Activated B cell treated with CpG ODN at 0.5 μM for 24 hours (primary cell): ENCODE measurements at regions not wholly inside any gene's neighbourhood (a gene's known extent, or its start where the extent isn't known, plus 50 kb on each side); places are given as distances from the start of the nearest gene placed in this dataset.

ENCODE experiments used
- ATAC-seq: fragments of 200-7000 bp; cut with Tn5 transposase; one replicate; pipeline ENCODE4 v1.10.0; 2021; ENCODE audit warnings: low read depth, mild to moderate bottlenecking, moderate library complexity
- CTCF ChIA-PET: fragments of 350-600 bp; sonication (Branson Sonifier 250); formaldehyde crosslinking; loops from one replicate; lab custom pipeline; 2021; ENCODE audit warnings: antibody characterized with exemption; lab: Charles Lee
- POLR2A ChIA-PET: fragments of 350-600 bp; sonication (Branson Sonifier 250); formaldehyde crosslinking; loops from one replicate; lab custom pipeline; 2021; ENCODE audit warnings: antibody characterized with exemption; lab: Charles Lee
- DNase-seq: peaks from one replicate; pipeline ENCODE4 v3.0.0; 2022
- H3K27ac Mint-ChIP-seq: one replicate; pipeline ENCODE4 v1.8.0; 2020; ENCODE audit warnings: mixed read lengths
- H3K27me3 Mint-ChIP-seq: one replicate; pipeline ENCODE4 v1.8.0; 2021; ENCODE audit warnings: mixed read lengths
- H3K36me3 Mint-ChIP-seq: one replicate; pipeline ENCODE4 v1.8.0; 2021; ENCODE audit warnings: low read depth, mixed read lengths
- H3K4me1 Mint-ChIP-seq: one replicate; pipeline ENCODE4 v1.8.0; 2021; ENCODE audit warnings: mixed read lengths
- H3K4me3 Mint-ChIP-seq: one replicate; pipeline ENCODE4 v1.8.0; 2020; ENCODE audit warnings: mild to moderate bottlenecking, mixed read lengths
- H3K9me3 Mint-ChIP-seq: one replicate; pipeline ENCODE4 v1.8.0; 2020; ENCODE audit warnings: mixed read lengths
- CTCF ChIP-seq: fragments of 200-600 bp; IDR thresholded peaks from one replicate; pipeline ENCODE4 v1.8.0; 2022; ENCODE audit warnings: antibody characterized with exemption, mild to moderate bottlenecking
- intact Hi-C: fragments of 100-400 bp; cut with micrococcal nuclease; formaldehyde crosslinking; loops from one replicate; pipeline ENCODE4 v1.15.1; 2024

- CTCF ChIA-PET = no interaction called here
- no peak for TF ChIP-seq CTCF
- H3K4me1 Mint-ChIP-seq = no peaks in the 10 kb centered on the region
- H3K36me3 Mint-ChIP-seq = no peaks in the 10 kb centered on the region
- peaks cover 2% of the 10 kb centered on the region for H3K9me3 Mint-ChIP-seq
- POLR2A ChIA-PET = no interaction called here
- no peak for DNase-seq
- H3K4me3 Mint-ChIP-seq = no peak overlapping the region
- ATAC-seq = no peak
- H3K27me3 Mint-ChIP-seq = peaks cover 3% of the 10 kb centered on the region
- intact Hi-C loops = no loop called here
- H3K27ac Mint-ChIP-seq = no peak overlapping the region
Measured at GRCh38 chr4:171602638-171603355, 210.4 kb upstream of the GALNTL6 start.

DNA sequence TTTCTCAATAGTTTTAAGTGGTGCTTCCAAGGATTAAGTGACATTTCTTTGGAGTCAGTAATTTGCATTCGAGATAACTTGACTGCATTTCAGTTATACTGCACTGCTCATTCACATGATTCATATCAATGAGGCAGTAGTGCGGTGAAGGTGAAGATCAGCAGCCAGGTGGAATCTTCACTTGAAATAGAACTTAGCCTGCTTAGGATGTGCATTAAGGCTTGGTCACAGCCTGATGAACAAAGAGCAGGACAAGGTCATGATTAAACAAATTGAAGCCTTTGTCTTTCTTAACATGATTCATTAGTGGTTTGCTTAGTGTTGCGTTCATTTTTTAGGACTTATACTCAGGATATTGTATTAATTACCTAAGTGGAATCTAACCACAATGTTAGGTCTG is 212.1 kb upstream of the GALNTL6 start:
- Mint-ChIP-seq H3K27me3 (peaks cover 3% of the 10 kb centered on the region), H3K9me3 (no peaks in the 10 kb centered on the region), H3K27ac (no peak overlapping the region), H3K36me3 (no peaks in the 10 kb centered on the region), H3K4me1 (no peaks in the 10 kb centered on the region), H3K4me3 (no peak overlapping the region)
- intact Hi-C loops = no loop called here
- POLR2A ChIA-PET = no interaction called here
- DNase-seq (no peak), ATAC-seq (no peak)
- CTCF ChIA-PET = no interaction called here
- TF ChIP-seq CTCF = no peak

DNA sequence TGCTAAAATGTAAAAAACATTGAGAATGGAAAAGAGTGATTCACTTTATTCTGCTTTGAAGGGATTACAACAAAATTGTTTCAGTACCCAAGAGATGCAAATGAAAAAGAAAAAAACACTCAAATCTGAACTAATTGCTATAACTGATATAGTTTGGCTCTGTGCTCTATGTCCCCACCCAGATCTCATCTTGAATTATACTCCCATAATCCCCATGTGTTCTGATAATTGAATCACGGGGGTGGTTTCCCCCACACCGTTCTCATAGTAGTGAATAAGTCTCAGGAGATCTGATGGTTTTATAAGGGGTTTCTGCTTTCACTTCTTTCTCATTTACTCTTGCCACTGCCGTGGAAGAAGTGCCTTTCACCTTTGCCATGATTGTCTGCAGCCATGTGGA is 213.6 kb upstream of the GALNTL6 start:
- DNase-seq = no peak
- no peak for TF ChIP-seq CTCF
- ChIA-PET CTCF (no interaction called here), POLR2A (no interaction called here)
- peaks cover 3% of the 10 kb centered on the region for H3K27me3 Mint-ChIP-seq
- no peak overlapping the region for H3K27ac Mint-ChIP-seq
- no peak for ATAC-seq
- no peaks in the 10 kb centered on the region for H3K4me1 Mint-ChIP-seq
- no peak overlapping the region for H3K4me3 Mint-ChIP-seq
- intact Hi-C loops = no loop called here
- H3K9me3 Mint-ChIP-seq = no peaks in the 10 kb centered on the region
- H3K36me3 Mint-ChIP-seq = no peaks in the 10 kb centered on the region

GRCh38 chr4:171594293-171594692 is 218.9 kb upstream of the GALNTL6 start:
- CTCF ChIA-PET = no interaction called here
- intact Hi-C loops = no loop called here
- H3K4me1 Mint-ChIP-seq = no peaks in the 10 kb centered on the region
- DNase-seq (no peak), ATAC-seq (no peak)
- no peaks in the 10 kb centered on the region for H3K36me3 Mint-ChIP-seq
- H3K27ac Mint-ChIP-seq = no peak overlapping the region
- POLR2A ChIA-PET = no interaction called here
- no peak for TF ChIP-seq CTCF
- H3K27me3 Mint-ChIP-seq = peaks cover 3% of the 10 kb centered on the region
- H3K4me3 Mint-ChIP-seq = no peak overlapping the region
- H3K9me3 Mint-ChIP-seq = no peaks in the 10 kb centered on the region

- Mint-ChIP-seq H3K27ac (no peak overlapping the region), H3K27me3 (no peaks in the 10 kb centered on the region), H3K4me3 (no peak overlapping the region), H3K9me3 (no peaks in the 10 kb centered on the region), H3K36me3 (no peaks in the 10 kb centered on the region), H3K4me1 (no peaks in the 10 kb centered on the region)
- DNase-seq = no peak
- no peak for ATAC-seq
- intact Hi-C loops = no loop called here
- ChIA-PET POLR2A (no interaction called here), CTCF (no interaction called here)
- no peak for TF ChIP-seq CTCF
Measured at GRCh38 chr4:171590716-171591115, 222.5 kb upstream of the GALNTL6 start.
